Fibroblast of lung (primary cell): ENCODE measurements at regions not wholly inside any gene's neighbourhood (a gene's known extent, or its start where the extent isn't known, plus 50 kb on each side); places are given as distances from the start of the nearest gene placed in this dataset.

Source experiments
- DNase-seq, 2 donors: peaks; one replicate each; pipeline versions ENCODE4 v3.0.0 to v3.0.0-alpha.2; 2010; ENCODE audit warnings: low read depth in 2 of 2
- H2AFZ ChIP-seq: 2 replicates; pipeline ENCODE4 v1.5.1; 2012; ENCODE audit warnings: low read length, control low read depth, inconsistent platforms
- H3K27ac ChIP-seq: 2 replicates; pipeline ENCODE4 v1.5.1; 2011; ENCODE audit warnings: low read length, control low read depth; ENCODE audit not compliant: insufficient read depth
- H3K27me3 ChIP-seq: 2 replicates; pipeline ENCODE4 v1.5.1; 2011; ENCODE audit warnings: mild to moderate bottlenecking, low read length; ENCODE audit not compliant: control insufficient read depth, insufficient read depth
- H3K36me3 ChIP-seq: 2 replicates; pipeline ENCODE4 v1.5.1; 2011; ENCODE audit warnings: low read length; ENCODE audit not compliant: control insufficient read depth, insufficient read depth
- H3K4me1 ChIP-seq: 2 replicates; pipeline ENCODE4 v1.5.1; 2011; ENCODE audit warnings: low read length; ENCODE audit not compliant: control insufficient read depth, insufficient read depth; ENCODE audit errors: extremely low read depth
- H3K4me2 ChIP-seq: 2 replicates; pipeline ENCODE4 v1.5.1; 2011; ENCODE audit warnings: low read length, control low read depth; ENCODE audit not compliant: insufficient read depth; ENCODE audit errors: extremely low read depth
- H3K4me3 ChIP-seq, 4 experiments: fragments of 200-600 bp in 1 of 4; sonication (generic) in 1 of 4; replicated peaks in 1 of 4; 2 replicates each; pipeline ENCODE4 v1.5.1; 2011 to 2016; ENCODE audit warnings: low read length in 4 of 4, low read depth in 3 of 4, mild to moderate bottlenecking in 3 of 4, control low read depth in 2 of 4, inconsistent platforms in 1 of 4, mixed read lengths in 1 of 4; ENCODE audit not compliant: insufficient read depth in 1 of 4; ENCODE audit errors: control extremely low read depth in 1 of 4
- H3K79me2 ChIP-seq: 2 replicates; pipeline ENCODE4 v1.5.1; 2012; ENCODE audit warnings: mild to moderate bottlenecking, low read length, inconsistent platforms; ENCODE audit not compliant: control insufficient read depth, insufficient read depth
- H3K9ac ChIP-seq: 2 replicates; pipeline ENCODE4 v1.5.1; 2011; ENCODE audit warnings: mild to moderate bottlenecking, low read length, control low read depth; ENCODE audit not compliant: insufficient read depth
- H3K9me3 ChIP-seq: 2 replicates; pipeline ENCODE4 v1.5.1; 2012; ENCODE audit warnings: low read depth, low read length; ENCODE audit not compliant: control insufficient read depth, insufficient read depth
- H4K20me1 ChIP-seq: 2 replicates; pipeline ENCODE4 v1.5.1; 2011; ENCODE audit warnings: low read length; ENCODE audit not compliant: control insufficient read depth, insufficient read depth; ENCODE audit errors: extremely low read depth
- EZH2 ChIP-seq: IDR thresholded peaks from 2 replicates; pipeline ENCODE4 v1.5.1; 2012; ENCODE audit warnings: low read length, control low read depth, mild to moderate bottlenecking; ENCODE audit errors: missing control alignments
- TF ChIP-seq, protein P1 (sequence below), 2 donors: IDR thresholded peaks in 1 of 2; conservative IDR thresholded peaks in 1 of 2; 1 replicate in 1 of 2; 2 replicates in 1 of 2; pipeline ENCODE4 v1.5.1; 2011 to 2012; ENCODE audit warnings: low read length in 2 of 2, control low read depth in 1 of 2, inconsistent platforms in 1 of 2, low read depth in 1 of 2, mild to moderate bottlenecking in 1 of 2

DNA sequence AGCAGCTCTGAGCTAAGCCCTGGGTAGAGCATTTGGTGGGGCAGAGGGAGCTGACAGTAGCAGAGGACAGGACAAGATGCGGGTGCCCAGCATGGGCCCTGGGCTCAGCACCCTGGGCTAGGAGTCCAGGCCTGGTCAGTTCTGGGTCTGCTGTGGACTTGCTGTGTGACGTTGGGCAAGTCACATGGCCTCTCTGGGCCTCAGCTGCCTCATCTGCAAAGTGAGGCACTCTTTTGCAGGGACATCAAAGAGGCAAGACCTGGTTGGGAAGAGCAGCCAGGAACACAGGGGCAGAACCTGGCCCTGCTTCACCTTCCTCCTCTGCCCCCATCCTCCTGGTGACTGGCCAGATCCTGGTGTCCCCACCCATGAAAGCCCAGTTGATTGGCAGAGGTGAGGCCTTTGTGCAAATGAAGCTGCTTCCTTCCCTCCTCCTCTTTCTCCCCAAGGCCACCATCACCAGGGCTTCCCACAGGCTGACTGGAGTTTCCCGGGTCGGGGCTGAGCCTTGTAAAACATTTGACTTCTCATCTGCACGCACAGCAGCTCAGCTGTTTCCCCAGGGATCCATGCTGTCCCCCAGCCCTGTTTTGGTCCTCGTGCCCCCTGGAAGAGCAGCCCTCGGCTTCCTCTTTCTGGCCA, 350.5 kb downstream of the MATN1 start:
- no peaks in the 10 kb centered on the region for H3K4me1 ChIP-seq
- no peaks in the 10 kb centered on the region for H3K9me3 ChIP-seq
- H3K36me3 ChIP-seq = no peaks in the 10 kb centered on the region
- H3K27ac ChIP-seq = no peak overlapping the region
- no peak for DNase-seq
- H3K4me3 ChIP-seq = no peak overlapping the region
- no peaks in the 10 kb centered on the region for H3K27me3 ChIP-seq
- H2AFZ ChIP-seq = no peak overlapping the region
- no peak overlapping the region for H3K4me2 ChIP-seq
- no peak overlapping the region for H3K9ac ChIP-seq
- TF ChIP-seq, protein P1, sequence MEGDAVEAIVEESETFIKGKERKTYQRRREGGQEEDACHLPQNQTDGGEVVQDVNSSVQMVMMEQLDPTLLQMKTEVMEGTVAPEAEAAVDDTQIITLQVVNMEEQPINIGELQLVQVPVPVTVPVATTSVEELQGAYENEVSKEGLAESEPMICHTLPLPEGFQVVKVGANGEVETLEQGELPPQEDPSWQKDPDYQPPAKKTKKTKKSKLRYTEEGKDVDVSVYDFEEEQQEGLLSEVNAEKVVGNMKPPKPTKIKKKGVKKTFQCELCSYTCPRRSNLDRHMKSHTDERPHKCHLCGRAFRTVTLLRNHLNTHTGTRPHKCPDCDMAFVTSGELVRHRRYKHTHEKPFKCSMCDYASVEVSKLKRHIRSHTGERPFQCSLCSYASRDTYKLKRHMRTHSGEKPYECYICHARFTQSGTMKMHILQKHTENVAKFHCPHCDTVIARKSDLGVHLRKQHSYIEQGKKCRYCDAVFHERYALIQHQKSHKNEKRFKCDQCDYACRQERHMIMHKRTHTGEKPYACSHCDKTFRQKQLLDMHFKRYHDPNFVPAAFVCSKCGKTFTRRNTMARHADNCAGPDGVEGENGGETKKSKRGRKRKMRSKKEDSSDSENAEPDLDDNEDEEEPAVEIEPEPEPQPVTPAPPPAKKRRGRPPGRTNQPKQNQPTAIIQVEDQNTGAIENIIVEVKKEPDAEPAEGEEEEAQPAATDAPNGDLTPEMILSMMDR (conservative IDR thresholded peaks at IDR 0.05 in 1 of 2, IDR thresholded peaks at IDR 0.05 in 1 of 2; ENCODE audit: low read depth in 1 of 2, low read length in 2 of 2) = no peak
- TF ChIP-seq EZH2 = no peak
- H4K20me1 ChIP-seq = no peaks in the 10 kb centered on the region
- no peaks in the 10 kb centered on the region for H3K79me2 ChIP-seq

DNA sequence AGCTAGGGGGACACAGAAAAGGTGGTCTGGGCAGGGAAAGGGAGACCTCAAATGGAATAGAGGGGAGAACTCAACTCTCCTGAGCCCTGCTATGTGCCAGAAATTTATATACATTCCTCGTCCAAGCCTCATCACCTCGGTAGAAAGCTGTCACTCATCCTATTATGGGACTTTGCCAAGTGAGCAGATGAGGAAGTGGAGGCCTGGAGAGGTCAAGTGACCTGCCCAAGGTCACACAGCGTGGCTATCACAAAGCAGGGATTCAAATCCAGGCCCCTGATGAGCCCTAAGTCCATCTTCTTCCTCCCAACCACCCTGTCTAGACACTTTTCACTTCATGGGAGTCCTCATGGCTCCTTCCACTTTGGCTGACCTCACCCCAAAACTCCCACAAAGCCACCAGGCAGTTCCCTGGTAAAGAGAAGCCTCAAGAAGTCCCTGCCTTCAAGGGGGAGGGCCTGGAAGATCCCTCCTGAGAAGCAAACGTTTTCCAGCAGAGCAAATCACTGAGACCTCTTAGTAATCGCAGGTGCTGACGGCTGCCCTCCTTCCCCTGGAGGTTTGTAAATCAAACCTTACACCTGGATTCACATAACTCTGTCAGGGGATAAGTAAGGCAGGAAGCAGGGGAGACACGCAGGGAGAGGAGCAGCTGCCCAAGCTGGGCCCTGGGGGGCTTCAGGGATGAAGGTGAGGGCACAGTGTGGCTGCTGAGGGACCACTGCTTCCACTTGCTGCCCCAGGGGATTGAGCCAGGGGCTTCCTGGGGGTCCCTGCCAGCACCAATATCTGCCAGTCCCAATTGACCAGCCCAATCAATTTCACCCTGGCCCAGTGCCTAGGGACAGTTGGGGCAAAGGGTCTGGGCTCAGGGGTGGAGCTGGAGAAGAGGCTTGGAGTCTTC, 351.2 kb downstream of the MATN1 start:
- Histone ChIP-seq H3K79me2 (no peaks in the 10 kb centered on the region), H3K4me2 (no peak overlapping the region), H3K9ac (no peak overlapping the region), H2AFZ (no peak overlapping the region), H3K4me3 (no peak overlapping the region), H3K4me1 (no peaks in the 10 kb centered on the region), H3K27ac (no peak overlapping the region), H4K20me1 (no peaks in the 10 kb centered on the region), H3K36me3 (no peaks in the 10 kb centered on the region), H3K9me3 (no peaks in the 10 kb centered on the region), H3K27me3 (no peaks in the 10 kb centered on the region)
- TF ChIP-seq EZH2 = no peak
- TF ChIP-seq, protein P1 (conservative IDR thresholded peaks at IDR 0.05 in 1 of 2, IDR thresholded peaks at IDR 0.05 in 1 of 2; ENCODE audit: low read depth in 1 of 2, low read length in 2 of 2) = no peak
- DNase-seq = no peak

DNA sequence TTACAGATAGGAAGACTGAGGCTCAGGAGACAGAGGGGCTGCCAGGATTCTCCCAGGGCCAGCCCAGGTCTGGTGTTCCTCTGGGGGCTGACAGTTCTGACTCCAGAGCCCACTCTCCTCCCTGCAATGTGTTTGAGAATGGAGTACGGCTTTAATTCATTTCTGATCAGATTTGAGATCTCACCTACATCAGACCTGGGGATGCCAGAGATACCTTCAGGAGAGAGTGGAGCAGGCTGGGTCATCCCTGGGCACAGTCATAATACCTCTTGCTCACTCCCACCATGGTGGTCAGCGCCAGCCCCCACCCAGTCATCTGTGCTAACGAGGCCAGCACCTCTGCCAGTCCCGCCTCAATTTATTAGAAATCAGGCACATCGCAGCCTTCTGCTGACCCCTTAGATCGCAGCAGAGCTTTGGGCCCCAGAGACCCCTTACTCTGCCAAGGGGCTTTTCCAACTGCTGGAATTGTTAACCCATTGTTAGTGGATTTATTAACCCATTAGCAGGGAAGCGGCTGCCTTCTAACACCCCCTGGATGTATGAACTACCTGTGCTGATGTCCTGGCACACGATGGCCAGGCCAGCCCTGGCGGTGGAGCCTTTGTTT, 352.1 kb downstream of the MATN1 start:
- DNase-seq = no peak
- no peaks in the 10 kb centered on the region for H4K20me1 ChIP-seq
- H3K9ac ChIP-seq = no peak overlapping the region
- no peaks in the 10 kb centered on the region for H3K9me3 ChIP-seq
- H3K27ac ChIP-seq = no peak overlapping the region
- no peaks in the 10 kb centered on the region for H3K4me1 ChIP-seq
- H3K79me2 ChIP-seq = no peaks in the 10 kb centered on the region
- TF ChIP-seq EZH2 = no peak
- TF ChIP-seq, protein P1 (conservative IDR thresholded peaks at IDR 0.05 in 1 of 2, IDR thresholded peaks at IDR 0.05 in 1 of 2; ENCODE audit: low read depth in 1 of 2, low read length in 2 of 2) = no peak
- no peaks in the 10 kb centered on the region for H3K36me3 ChIP-seq
- no peak overlapping the region for H2AFZ ChIP-seq
- no peak overlapping the region for H3K4me2 ChIP-seq
- H3K4me3 ChIP-seq = no peak overlapping the region
- no peaks in the 10 kb centered on the region for H3K27me3 ChIP-seq
